Stimulated activated CD4-positive, alpha-beta T cell treated with anti-CD3 and anti-CD28 coated beads, Interleukin-4, amount 100 ng/mL, for 24 hours (primary cell): ENCODE measurements at regions not wholly inside any gene's neighbourhood (a gene's known extent, or its start where the extent isn't known, plus 50 kb on each side); places are given as distances from the start of the nearest gene placed in this dataset.
"Not testable (repeated sequence)": the region's sequence is repeated elsewhere in the genome, so short reads cannot be mapped to it uniquely, and the experiment has no call there.

ENCODE experiments used
- DNase-seq: peaks from one replicate; pipeline ENCODE4 v3.0.0-alpha.2; 2020

DNA sequence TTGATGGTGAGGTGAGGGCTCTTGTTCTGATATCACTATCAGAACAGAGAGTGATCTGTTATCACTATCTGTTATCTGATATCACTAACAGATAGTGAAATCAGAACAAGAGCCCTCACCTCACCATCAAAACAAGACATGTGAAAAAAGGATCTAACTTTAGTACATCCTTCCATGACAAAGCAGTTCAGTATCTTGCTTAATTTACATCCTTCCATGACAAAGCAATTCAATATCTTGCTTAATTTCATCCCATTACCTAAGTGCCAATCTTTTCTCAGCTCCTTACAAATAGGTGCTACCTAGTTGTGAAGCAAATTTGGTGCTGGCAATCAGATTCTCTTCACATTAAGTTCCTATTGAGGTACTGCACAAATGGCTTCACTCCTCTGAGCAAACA is 1865.6 kb upstream of the FLRT2 start:
- no peak for DNase-seq

DNA sequence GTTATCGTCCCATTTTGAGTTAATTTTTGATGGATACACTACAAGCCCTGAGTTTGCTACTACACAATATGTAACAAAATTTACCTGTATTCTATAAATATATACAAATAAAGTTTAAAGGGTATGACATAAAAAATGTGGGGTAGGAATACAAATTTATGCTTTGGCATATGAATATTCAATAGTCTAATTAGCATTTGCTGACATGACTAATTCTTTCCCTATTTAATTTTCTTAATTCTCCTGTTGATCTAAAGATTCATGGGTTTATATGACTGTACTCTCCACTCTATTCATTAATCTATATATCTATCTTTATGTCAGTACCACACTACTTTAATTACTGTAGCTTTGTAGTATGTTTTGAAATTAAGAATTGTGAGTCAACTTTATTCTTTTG is 1840.7 kb upstream of the FLRT2 start:
- DNase-seq, result no peak

DNA sequence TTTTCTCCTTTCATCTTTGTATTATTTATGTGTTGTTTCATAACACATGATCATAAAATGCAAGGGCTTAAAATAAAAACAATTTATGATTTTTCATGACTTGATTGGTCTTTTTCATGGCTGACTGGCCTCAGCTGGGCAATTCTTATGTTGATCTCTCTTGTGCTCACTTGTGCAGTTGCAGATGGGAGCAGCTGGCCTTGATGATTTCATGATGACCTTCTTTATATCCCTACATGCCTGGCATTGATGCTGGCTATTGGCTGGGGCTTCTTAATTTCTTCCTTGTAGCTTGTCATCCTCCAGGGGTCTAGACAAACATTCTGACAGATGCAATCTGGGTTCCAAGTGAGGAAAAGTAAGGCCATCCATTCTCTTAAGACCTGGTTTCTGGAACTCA is 1832.8 kb upstream of the FLRT2 start:
- DNase-seq, result no peak

DNA sequence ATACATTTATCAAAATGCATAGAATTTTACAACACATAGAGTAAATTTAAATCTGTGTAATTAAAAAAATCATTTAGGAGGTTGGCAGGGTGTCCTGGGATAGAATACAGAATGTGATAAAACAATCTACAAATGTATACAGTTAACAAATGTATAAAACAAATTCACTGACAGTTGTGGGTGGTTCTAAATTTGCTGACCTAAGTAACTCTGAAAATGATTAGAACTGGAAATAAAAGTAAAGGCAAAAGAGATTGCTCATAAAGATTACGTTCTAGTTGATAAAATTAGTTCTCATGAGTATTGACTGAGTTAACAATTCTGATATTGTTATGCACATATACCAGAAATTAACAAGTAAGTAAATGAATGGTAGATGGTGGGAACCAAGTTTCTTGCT is 1827.3 kb upstream of the FLRT2 start:
- DNase-seq, result no peak

DNA sequence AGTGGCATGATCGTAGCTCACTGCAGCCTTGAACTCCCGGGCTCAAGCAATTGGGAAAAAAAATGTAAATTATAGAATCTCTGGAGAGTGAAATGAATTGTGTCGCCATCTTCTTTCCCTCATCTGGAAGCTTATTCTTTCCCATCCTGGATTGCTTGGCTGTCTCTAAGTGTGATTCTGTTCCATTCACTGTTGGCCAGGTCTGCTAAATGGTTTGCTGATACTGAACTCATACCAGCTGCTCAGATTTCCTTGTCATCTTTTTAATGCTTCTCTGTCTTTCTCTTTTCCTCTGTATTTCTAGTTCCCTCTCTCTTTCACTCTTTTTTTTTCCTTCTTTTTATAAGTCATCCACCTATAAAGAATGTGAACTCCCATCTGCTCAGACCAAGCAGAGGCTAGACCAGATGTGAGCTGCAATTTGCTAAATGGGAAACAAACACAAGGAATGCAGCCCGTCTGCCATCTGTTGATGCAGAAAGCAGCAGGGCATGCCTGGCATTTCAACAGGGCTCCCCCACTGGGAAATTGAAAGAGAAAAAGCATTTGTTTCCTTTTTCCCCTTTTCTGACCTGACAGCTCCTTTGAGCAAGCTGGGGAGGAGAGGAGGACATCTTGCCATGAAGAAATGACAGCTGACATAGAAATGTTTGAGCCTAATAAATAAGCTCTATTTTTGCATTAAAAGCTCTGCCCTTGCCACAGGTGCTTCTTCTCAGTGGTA is 1823.6 kb upstream of the FLRT2 start:
- no peak for DNase-seq

DNA sequence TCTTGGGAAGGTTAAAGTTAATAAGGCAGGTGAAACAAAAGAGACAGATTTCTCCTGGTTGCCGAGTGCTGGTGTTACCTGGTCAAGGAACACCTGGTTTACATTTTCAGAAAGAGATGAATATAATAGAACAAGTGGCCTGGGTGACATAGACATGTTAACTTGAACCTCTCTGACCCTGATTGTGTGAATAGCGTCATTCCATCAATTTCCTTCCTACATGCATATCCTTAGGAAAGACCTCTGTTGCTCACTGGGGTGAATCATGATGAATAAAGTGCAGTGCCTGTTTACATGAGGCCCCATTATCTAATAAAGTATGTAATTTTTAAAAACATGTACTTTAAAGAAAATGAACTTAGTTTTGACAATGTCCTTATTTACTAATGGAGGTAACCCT is 1822.9 kb upstream of the FLRT2 start:
- DNase-seq, result no peak

DNA sequence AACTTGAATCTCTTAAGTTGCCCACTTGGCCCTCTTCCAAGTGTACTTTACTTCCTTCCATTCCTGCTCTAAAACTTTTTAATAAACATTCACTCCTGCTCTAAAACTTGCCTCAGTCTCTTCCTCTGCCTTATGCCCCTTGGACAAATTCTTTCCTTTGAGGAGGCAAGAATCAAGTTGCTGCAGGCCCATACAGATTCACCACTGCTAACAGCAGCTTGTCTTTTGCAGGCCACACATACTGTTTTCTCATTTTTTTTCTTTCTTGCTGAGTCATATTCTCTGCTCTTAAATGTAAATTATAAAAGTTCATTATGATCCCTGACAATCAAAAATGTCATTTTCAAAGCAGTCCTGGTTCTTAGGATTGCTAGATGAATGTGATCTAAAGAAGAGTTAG is 1820.8 kb upstream of the FLRT2 start:
- DNase-seq, result no peak

DNA sequence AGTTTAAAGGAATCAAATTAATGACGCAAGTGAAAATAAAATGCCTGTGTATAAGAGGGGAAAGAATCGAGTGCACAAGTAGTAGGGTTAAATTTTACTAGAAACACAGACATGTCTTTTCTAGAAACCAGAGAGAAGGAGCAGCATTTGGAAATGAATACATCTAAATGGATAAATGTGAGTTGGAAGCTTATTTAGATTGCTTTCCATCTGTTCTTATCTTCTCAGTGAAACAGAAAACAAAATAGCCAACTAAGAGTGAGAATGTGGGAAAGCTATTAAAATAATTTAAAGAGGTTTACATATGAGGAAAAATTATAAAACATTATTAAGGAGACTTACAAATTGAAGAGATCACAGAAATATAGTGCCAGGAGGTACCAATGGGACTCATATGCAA is 1818.9 kb upstream of the FLRT2 start:
- no peak for DNase-seq

DNA sequence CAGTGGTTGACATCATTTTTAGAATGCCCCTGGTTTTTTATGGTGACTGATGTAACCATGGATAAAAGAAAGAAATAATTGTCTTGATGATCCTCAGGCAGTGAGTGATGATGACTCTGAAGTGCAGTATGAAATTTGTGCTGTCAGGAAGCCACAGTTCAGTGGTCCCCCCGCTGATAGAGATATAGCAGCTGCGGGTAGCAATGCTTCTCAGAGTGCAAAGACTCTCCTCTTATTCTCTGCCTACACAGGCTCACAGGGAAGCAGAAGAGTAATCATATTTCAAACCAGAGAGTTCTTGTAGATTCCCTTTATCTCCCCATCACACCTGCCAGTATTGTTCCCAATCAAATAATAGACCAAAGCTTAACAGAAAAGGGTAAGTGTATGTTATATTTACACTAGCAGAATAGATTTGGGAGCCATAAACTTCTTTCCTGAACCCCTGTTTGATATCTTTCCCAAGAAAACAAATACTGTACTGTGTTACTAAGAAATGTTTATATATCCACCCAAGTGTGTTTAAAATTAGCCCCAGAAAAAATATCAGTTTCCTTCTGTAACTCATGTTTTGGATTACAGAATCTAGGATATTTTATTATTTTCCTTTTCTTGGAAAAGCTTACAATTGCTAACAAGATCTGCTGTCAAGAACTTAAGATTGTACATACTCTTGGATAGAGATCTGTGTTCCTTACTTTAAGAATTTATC is 1817.4 kb upstream of the FLRT2 start:
- DNase-seq, result no peak

DNA sequence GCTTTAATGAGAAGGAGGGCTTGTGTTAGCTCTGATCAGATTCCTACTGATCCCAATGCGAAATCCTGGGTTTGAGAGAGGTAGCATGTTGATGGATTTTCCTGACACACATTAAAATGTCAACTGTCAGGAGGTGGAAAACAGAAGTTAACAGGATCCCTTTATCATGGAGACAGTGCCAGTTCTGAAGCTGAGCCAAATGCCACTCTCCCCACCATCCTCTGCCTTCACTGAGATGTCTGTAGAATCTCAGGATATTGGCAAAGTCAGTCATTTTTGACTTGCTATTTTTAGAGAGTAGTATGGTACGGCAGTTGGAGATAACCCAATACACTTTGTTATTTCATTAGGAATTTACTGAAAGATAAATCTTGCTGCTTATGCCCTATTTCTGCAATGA is 1816.2 kb upstream of the FLRT2 start:
- no peak for DNase-seq

DNA sequence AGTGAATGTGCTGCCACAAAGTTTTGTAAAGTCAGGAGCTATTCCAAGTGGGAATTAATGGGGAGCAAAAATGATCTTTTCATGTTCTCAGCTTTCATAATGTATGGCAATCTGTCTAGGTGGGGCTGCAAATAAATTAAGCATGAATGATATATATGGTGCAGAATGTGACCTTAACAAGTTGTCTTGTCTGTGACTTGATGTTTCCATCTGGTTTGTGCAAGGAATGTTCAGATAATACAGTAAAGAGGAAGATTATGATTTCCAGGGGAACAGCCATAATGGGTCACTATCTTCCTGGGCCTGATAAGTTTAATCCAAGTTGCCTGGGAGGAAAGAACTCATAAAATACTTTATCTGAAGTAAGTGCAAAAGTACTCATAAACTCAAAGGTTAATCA is 1815.8 kb upstream of the FLRT2 start:
- no peak for DNase-seq

DNA sequence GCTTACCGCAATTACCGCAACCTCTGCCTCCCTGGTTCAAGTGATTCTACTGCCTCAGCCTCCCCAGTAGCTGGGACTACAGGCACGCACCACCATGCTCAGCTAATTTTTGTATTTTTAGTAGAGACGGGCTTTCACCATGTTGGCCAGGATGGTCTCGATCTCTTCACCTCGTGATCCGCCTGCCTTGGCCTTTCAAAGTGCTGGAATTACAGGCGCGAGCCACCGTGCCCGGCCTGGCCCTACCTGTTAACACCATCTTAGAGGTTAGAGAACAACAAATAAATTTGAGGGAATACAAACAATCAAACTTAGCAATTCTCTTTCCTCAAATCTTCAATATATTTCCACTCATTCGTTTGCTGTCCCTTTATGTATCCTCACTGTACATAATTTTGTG is 1810.5 kb upstream of the FLRT2 start:
- DNase-seq, result not testable (repeated sequence)

DNA sequence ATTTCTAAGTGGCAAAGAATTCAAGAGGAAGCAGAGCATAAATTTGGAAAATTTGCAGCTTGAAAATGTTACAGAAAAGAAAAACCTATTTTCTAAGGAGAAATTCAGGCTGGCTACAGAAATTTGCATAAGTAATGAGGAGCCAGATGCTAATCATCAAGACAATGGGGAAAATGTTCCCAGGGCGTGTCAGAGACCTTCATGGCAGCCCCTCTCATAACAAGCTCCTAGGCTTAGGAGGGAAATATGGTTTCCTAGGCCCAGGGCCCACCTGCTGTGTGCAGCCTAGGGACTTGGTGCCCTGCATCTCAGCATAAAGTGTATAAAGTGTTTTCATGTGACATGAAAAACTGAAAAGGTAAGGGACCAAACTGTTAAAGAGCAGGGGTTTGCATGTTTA is 1796.3 kb upstream of the FLRT2 start:
- DNase-seq, result no peak

DNA sequence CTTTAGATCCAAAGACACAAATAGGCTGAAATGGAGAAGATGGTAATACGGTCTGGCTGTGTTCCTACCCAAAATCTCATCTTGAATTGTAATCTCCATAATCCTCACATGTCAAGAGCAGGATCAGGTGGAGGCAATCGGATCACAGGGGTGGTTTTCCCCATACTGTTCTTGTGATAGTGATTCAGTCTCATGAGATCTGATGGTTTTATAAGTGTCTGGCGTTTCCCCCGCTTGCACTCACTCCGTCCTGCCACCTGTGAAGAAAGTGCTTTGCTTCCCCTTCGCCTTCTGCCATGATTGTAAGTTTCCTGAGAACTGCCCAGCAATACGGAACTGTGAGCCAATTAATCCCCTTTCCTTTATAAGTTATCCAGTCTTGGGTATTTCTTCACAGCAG is 1795.5 kb upstream of the FLRT2 start:
- no peak for DNase-seq

DNA sequence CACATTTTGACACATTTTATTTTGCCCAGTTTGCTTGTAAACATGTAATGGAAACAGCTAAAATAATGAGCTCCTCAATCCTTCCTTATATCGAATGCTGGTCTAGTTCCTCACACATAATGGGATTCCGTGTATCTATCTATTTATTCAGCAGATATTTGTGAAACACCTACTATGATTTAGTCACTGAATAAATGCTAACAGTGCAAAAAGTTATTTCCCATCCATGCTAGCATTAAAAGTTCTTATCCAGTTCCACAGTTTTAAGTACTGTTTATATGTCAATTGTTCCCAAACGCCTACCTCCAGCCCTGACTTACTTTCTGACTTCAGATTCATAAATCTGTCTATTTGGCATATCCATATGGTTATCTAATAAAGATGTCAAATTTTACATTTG is 1788.7 kb upstream of the FLRT2 start:
- no peak for DNase-seq

DNA sequence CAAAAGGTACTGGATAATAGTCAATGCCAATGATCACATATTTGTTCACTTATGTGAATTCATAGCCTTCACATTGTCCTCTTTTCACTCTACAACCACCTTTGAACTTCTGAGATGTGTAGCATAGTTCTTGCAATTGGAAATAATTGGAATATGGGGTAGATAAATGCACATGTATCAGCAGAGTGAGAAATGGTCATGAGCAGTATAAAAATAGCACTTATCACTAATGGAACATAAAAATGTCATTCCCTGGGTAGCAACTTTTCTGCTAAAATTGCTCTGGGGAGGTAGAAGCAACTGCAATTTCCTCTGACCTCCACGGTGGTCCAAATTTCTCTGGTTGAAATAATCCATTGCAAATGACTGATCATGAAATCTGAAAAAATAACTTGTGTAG is 1785.7 kb upstream of the FLRT2 start:
- no peak for DNase-seq

DNA sequence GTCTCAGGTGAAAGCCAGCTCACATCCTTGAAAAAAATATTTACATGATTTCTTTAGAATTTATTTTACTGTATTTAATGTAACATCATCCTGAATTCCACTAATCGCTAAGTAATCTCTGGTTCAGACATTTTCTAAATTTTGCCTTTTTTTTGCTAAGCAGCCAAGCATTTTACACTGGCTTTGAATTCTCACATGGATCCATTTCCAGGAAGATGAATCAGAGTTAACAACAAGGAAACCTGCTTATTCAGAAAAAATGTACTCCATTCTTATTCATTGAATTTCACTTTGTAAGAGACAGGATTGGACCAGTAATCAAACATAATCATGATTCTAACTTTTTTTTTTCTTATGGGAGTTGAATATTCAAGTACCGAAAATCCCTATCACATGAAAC is 1785.1 kb upstream of the FLRT2 start:
- DNase-seq, result no peak

DNA sequence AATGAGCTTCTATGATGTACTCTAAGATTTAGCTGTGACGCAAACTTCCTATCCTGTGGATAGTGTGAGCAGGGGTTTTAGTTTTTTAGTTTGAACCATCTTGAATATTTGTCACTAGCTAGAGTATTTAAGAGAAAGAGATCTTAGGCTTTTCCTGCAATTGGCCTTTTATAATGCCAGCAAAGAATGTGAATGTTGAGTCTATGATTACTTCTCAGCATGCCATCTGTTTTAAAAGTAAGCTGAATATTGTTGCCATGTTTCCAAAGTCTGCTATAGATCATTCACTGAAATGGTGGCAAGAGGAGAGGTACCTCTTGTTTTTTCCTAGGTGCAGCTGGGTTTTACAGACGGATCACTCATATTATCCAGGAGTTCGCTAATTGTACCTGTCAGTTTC is 1783.6 kb upstream of the FLRT2 start:
- DNase-seq, result no peak

DNA sequence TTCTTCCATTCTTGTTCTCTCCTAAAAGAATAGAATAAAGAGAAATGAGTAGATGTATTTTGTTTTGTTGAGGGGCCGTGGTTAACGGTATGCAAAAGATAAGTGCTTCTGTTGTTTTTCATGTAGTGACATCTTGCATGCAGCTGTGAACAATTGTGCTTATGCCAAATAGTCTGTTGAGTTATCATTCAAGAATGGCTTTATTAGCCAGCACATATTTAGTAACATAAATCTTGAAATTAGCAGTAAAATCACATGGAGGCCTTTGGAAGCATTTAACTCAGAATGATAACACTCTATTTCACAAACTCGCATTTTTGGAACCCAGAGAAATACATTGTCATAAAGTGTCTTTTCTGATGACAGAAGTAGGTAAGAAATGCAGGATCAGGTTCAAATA is 1772.0 kb upstream of the FLRT2 start:
- DNase-seq, result no peak

DNA sequence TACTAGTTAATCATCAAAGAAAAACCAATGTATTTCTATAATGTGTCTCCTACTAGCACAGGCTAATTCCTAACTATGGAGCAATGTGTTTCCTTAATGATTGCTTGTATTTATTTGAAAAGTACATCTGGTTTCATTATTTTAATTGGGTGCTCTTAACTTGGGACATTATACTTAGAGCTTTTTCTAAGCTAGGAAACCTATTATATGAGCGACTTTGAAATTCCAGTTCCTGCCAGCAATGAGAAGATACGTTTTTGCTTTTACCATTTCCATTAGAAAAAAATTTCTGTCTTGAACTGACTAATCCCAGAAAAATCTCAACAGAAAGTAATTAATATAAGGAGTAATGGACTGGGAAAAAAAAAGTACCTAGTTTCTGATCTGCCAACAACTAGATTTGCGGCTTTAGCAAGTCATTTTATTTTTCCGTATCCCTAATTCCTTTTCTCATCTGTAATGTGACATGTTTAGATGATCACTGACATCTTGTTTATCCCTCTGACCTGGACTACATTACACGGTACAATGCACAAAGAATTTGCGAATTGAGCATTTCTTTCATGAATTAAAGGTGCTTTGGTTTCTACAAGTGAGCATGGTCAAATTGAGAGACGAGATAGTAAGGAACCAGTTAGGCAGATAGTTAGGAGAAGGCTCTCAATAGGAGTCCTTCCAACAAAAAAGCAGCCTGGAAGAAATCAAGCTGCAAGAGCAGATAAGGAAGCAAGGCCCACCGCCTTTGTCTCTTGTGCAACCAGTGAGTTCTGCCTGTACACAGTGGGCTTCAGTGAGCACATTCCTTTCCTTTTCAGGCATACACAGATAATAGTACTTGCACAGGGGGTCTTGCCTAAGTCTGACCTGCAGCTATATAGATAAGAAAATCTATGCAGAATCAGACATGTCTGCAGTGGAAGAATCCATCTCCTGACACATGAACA is 1765.0 kb upstream of the FLRT2 start:
- DNase-seq, result no peak

DNA sequence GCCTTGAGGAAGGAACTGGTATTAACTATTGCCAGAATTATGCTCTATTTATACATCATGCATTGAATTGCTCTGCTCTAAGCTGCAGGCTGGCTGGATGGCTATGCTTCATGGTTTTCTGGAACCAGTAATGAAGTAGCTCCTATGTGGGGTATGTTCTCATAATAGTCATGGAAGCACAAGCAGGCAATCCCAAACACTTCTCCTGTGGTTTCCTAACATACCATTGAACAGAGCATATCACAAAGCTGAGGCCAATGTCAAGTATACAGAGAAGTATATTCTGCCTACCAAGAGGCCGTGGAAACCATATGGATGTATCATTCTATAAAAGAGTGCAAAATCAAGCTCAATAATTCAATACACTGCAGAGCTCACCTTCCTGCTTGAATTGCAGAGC is 1752.4 kb upstream of the FLRT2 start:
- DNase-seq, result no peak

DNA sequence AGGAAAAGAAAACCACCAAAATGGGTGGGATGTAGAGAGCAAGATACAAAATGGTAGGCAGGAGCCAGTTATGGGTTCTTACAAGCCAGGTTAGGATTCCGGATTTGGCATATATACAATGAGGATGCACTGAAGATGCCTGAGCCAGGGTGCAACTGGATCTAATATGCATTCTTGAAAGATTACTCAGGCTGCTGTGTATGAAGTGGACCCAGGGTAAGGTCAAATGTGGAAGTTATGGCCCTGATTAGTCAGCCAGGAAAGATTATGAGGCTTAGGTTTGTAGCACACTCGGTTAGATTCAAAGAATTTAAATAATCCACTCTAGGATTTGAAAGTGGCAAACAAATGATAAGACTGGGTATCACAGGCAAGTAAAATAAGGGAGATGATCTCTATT is 1750.7 kb upstream of the FLRT2 start:
- DNase-seq, result no peak

DNA sequence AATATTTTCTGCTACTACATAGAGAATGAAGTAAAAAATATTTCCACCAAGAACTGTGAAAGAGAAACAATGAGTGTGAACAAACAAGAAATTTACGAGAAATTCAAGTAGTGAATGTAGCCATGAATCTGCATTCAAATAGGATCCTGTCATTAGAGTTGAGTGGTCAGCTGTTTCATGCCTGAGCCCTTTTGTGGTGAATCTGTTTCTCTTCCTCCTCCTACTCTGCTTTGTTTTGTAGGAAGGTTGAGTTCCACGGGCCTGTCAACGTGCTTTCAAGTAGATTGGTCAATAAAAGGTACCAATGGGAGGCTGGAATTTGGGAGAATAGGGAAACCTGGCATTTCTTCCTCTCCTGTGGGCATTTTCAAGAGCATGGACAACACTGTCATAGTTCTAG is 1749.6 kb upstream of the FLRT2 start:
- no peak for DNase-seq

DNA sequence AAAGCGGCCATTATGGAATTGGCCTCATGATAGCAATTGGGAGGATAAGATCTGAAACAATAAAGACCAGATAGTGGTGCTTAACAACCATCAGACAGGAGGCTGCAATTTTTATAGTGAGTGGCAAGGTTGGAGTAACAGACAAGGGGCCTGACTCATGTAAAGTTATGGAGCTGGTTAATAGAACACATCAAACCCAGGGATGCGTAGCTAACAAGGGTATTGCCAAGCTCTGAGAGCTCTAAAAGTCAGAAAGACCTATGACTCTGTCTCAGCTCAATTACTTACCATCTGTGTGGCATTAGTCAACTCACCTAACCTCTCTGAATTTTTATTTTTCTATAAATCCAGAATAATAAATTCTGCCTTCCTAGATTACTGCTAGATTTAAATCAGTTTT is 1731.5 kb upstream of the FLRT2 start:
- DNase-seq, result no peak
